GM12891 (cell line): ENCODE measurements at regions not wholly inside any gene's neighbourhood (a gene's known extent, or its start where the extent isn't known, plus 50 kb on each side); places are given as distances from the start of the nearest gene placed in this dataset.

Experiments
- POLR2A ChIP-seq: IDR thresholded peaks from 2 replicates; pipeline ENCODE4 v1.6.1; 2011; ENCODE audit warnings: low read depth, low read length, control low read depth
- POLR2AphosphoS5 ChIP-seq: IDR thresholded peaks from 2 replicates; pipeline ENCODE4 v1.6.1; 2011; ENCODE audit warnings: low read depth, low read length, control low read depth
- POU2F2 ChIP-seq: IDR thresholded peaks from 2 replicates; pipeline ENCODE4 v1.6.1; 2011; ENCODE audit warnings: low read depth, mild to moderate bottlenecking, control low read depth, low read length, moderate library complexity
- SPI1 ChIP-seq: IDR thresholded peaks from 2 replicates; pipeline ENCODE4 v1.6.1; 2011; ENCODE audit warnings: low read depth, low read length, control low read depth
- TAF1 ChIP-seq: IDR thresholded peaks from 2 replicates; pipeline ENCODE4 v1.6.1; 2011; ENCODE audit warnings: low read depth, low read length, control low read depth

- TF ChIP-seq POLR2A: no peak
- TF ChIP-seq POLR2AphosphoS5: no peak
- no peak for TF ChIP-seq SPI1
- no peak for TF ChIP-seq TAF1
- TF ChIP-seq POU2F2: no peak
These were observed 119.5 kb upstream of the CSF3R start for GRCh38 chr1:36602184-36602583.
